Esophagus muscularis mucosa (tissue), 4 donors: ENCODE measurements at regions not wholly inside any gene's neighbourhood (a gene's known extent, or its start where the extent isn't known, plus 50 kb on each side); places are given as distances from the start of the nearest gene placed in this dataset.
A peak's percentile ranks its signal among the peaks of the same experiment; 100 is the strongest.

Experiments used
- DNase-seq: peaks from one replicate; pipeline ENCODE4 v3.0.0-alpha.2; 2017; ENCODE audit errors: extremely low spot score
- H3K27ac ChIP-seq, 4 donors: fragments of 200-600 bp; sonication (generic); replicated peaks in 1 of 4; 1 replicate in 3 of 4; 2 replicates in 1 of 4; pipeline ENCODE4 v1.5.1; 2016 to 2019; ENCODE audit warnings: mild to moderate bottlenecking in 1 of 4
- H3K27me3 ChIP-seq, 4 donors: fragments of 200-600 bp; sonication (generic); one replicate each; pipeline versions ENCODE4 v1.5.1 to v1.6.0; 2016 to 2019
- H3K36me3 ChIP-seq, 4 donors: fragments of 200-600 bp; sonication (generic); one replicate each; pipeline ENCODE4 v1.5.1; 2016 to 2019
- H3K4me1 ChIP-seq, 4 donors: fragments of 200-600 bp; sonication (generic); one replicate each; pipeline ENCODE4 v1.5.1; 2016 to 2019
- H3K4me3 ChIP-seq, 4 donors: fragments of 200-600 bp; sonication (generic); 1 replicate in 2 of 4; 2 replicates in 2 of 4; pipeline ENCODE4 v1.5.1; 2016 to 2019; ENCODE audit warnings: mild to moderate bottlenecking in 4 of 4, moderate library complexity in 1 of 4
- H3K9me3 ChIP-seq, 4 donors: fragments of 200-600 bp; sonication (generic); 1 replicate in 3 of 4; 2 replicates in 1 of 4; pipeline ENCODE4 v1.5.1; 2016 to 2019
- CTCF ChIP-seq, 3 experiments: fragments of 200-600 bp in 2 of 3; fragments of 450-650 bp in 1 of 3; sonication (generic) in 2 of 3; IDR thresholded peaks; one replicate each; pipeline ENCODE4 v1.5.1; 2017 to 2019; ENCODE audit warnings: antibody characterized with exemption in 3 of 3, mild to moderate bottlenecking in 2 of 3, moderate library complexity in 1 of 3
- EP300 ChIP-seq: sonication (generic); formaldehyde crosslinking; IDR thresholded peaks from one replicate; pipeline ENCODE4 v1.6.1; 2017; ENCODE audit warnings: antibody characterized with exemption
- POLR2A ChIP-seq: fragments of 450-650 bp; IDR thresholded peaks from one replicate; pipeline ENCODE4 v1.6.1; 2017; ENCODE audit warnings: antibody characterized with exemption, moderate library complexity, mild to moderate bottlenecking, low read depth
- POLR2AphosphoS5 ChIP-seq, 2 donors: sonication (generic); formaldehyde crosslinking; IDR thresholded peaks; one replicate each; pipeline ENCODE4 v1.6.1; 2017; ENCODE audit warnings: antibody characterized with exemption in 2 of 2
- WGBS: methylation state at CpG from one replicate; pipeline ENCODE4 v1.1.5; 2018; 5-methylcytosine and 5-hydroxymethylcytosine counted together
- intact Hi-C: fragments of 100-400 bp; cut with DNase I; formaldehyde crosslinking; loops from one replicate; pipeline ENCODE4 v1.15.1; 2023

GRCh38 chr20:18913701-18914100 lies 100.1 kb downstream of the SCP2D1 start:
- no peak overlapping the region for H3K4me3 ChIP-seq
- H3K4me1 ChIP-seq, result no peaks in the 10 kb centered on the region
- peak; percentile 24 for DNase-seq
- no peaks in the 10 kb centered on the region for H3K36me3 ChIP-seq
- WGBS, result 64% methylated on average over 1 of the region's 1 CpG
- H3K27ac ChIP-seq, result no peak overlapping the region
- TF ChIP-seq POLR2A (no peak), EP300 (no peak), CTCF (IDR thresholded peaks at IDR 0.05) (no peak), POLR2AphosphoS5 (IDR thresholded peaks at IDR 0.05) (no peak)
- intact Hi-C loops, result no loop called here
- no peaks in the 10 kb centered on the region for H3K27me3 ChIP-seq
- H3K9me3 ChIP-seq, result no peaks in the 10 kb centered on the region

DNA sequence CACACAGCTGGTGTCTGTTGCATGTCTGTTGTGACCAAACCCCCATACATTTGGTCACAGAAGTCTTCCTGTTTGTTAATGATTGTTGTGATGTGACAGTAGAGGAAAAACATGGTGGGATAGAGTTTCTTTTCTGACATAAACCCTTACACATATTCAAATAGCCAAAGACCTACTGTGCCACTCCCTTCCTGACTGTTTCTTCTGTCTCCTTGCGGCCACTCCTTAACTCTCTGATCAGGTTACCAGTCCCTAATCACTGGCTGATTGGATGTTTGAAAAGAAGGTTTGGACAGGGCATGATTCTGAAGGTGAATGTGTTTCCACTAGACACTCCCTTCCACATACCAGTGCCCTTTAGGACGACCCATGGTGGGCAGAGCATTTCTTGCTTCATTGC lies 101.2 kb downstream of the SCP2D1 start:
- Histone ChIP-seq H3K27me3 (no peaks in the 10 kb centered on the region), H3K36me3 (no peaks in the 10 kb centered on the region), H3K4me1 (no peaks in the 10 kb centered on the region), H3K4me3 (no peak overlapping the region), H3K9me3 (no peaks in the 10 kb centered on the region), H3K27ac (no peak overlapping the region)
- 84% methylated on average over 2 of the region's 2 CpGs for WGBS
- TF ChIP-seq POLR2A, result no peak
- TF ChIP-seq CTCF (IDR thresholded peaks at IDR 0.05), result no peak
- TF ChIP-seq POLR2AphosphoS5 (IDR thresholded peaks at IDR 0.05), result no peak
- TF ChIP-seq EP300, result no peak
- no peak for DNase-seq
- intact Hi-C loops, result no loop called here

DNA sequence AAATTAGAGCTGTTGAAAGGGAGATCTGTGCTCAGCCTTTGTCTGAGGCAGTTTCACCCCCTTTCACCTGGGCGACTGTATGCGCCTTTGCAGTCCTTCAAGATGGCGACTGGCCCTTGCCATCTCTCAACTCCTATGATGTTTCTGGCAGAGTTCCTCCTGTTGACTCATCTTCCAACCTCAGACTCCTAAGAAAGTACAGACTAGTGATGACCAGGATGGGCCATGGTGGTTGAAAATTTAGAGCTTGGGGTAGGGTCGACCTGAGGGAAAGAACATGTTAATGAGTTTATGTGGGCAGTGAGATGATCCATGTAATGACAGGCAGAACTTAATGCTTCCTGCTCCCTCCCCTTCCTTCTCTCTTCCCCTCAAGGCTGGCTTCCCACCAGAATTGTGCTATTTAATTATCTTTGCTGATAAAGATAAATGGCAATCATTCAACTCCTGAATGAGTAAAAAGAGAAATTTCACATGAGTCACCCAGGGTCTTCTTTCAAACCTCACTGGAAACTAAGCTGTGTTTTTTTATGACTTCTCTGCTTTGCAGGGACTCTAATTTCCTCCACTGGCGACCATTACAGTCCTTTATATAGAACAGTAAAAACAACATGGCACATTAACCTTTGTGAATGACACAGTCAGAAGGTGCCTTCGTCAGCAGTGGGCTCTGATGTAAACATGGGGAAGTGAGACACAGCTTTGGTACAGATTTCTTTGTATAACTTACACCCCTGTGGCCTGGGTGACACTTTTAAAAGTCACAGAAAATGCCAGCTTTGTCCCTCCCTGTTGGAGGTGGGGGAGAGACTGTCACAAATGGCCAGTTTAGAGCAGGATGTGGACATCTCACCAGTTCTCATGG lies 103.5 kb downstream of the SCP2D1 start:
- Histone ChIP-seq H3K36me3 (no peaks in the 10 kb centered on the region), H3K27me3 (no peaks in the 10 kb centered on the region)
- no peak for TF ChIP-seq POLR2AphosphoS5 (IDR thresholded peaks at IDR 0.05)
- no peak for TF ChIP-seq CTCF (IDR thresholded peaks at IDR 0.05)
- no peak for TF ChIP-seq POLR2A
- no peak for TF ChIP-seq EP300

DNA sequence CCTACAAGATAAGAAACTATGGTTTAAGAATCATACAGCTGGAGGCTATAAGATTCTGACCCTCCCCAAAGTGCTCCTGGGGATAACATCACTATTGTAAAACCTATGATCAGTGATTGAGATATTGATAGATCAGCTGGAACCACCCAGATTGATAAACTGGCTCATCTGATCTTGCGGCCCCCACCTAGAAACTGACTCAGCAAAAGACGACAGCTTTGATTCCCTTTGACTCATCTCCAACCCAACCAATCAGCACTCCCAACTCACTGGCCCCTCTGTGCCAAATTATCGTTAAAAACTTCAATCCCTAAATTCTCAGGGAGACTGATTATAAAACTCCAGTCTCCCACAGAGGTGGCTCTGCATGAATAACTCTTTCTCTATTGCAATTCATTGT lies 106.4 kb downstream of the SCP2D1 start:
- TF ChIP-seq EP300 (no peak), POLR2A (no peak)
- Histone ChIP-seq H3K4me3 (no peak overlapping the region), H3K27ac (no peak overlapping the region), H3K36me3 (no peaks in the 10 kb centered on the region), H3K4me1 (no peaks in the 10 kb centered on the region), H3K9me3 (no peaks in the 10 kb centered on the region), H3K27me3 (no peaks in the 10 kb centered on the region)
- intact Hi-C loops, result no loop called here
- no peak for DNase-seq
- 81% methylated on average over 3 of the region's 3 CpGs for WGBS

More for the DNA sequence above, 103.5 kb downstream of the SCP2D1 start:
- Histone ChIP-seq H3K27ac (no peak overlapping the region), H3K4me3 (no peak overlapping the region), H3K4me1 (no peaks in the 10 kb centered on the region), H3K9me3 (no peaks in the 10 kb centered on the region)
- intact Hi-C loops, result no loop called here
- peak; percentile 77 for DNase-seq
- 86% methylated on average over 6 of the region's 6 CpGs for WGBS

DNA sequence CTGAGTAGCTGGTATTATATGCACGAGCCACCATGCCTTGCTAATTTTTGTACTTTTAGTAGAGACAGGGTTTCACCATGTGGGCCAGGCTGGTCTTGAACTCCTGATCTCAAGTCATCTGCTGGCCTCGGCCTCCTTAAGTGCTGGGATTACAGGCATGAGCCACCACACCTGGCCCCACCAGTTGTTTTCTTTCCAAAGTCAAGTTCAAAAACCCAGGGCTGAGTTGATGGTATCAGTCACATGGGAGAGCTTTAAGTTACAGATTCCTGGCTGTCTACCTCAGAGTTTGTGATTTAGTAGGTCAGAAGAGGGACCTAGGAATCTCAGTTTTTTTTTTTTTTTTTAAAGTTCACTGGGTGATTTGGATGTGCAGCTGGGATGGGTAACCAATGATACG lies 107.7 kb downstream of the SCP2D1 start:
- TF ChIP-seq POLR2AphosphoS5 (IDR thresholded peaks at IDR 0.05), result no peak
- no peak for TF ChIP-seq POLR2A
- no peak for TF ChIP-seq CTCF (IDR thresholded peaks at IDR 0.05)
- no peak for TF ChIP-seq EP300
- 79% methylated on average over 3 of the region's 3 CpGs for WGBS
- no peak for DNase-seq
- Histone ChIP-seq H3K36me3 (no peaks in the 10 kb centered on the region), H3K4me1 (no peaks in the 10 kb centered on the region), H3K4me3 (no peak overlapping the region), H3K27me3 (no peaks in the 10 kb centered on the region), H3K27ac (no peak overlapping the region), H3K9me3 (no peaks in the 10 kb centered on the region)
- intact Hi-C loops, result no loop called here
